Ramos (cell line): ENCODE measurements at regions not wholly inside any gene's neighbourhood (a gene's known extent, or its start where the extent isn't known, plus 50 kb on each side); places are given as distances from the start of the nearest gene placed in this dataset.

Experiments used
- in situ Hi-C: fragments of 300-500 bp; cut with MboI; formaldehyde crosslinking; loops from one replicate; pipeline ENCODE4 v1.14.3; 2022; ENCODE audit warnings: low sequenced_read_pairs; ENCODE audit not compliant: unreplicated experiment

GRCh38 chr11:15817001-15817400 is 539.3 kb downstream of the SOX6 start:
- in situ Hi-C loops = loop anchor here (25.0 kb wide), 1 partner anchor 795 kb away; no protein-coding TSS in a partner anchor

- in situ Hi-C loops = loop anchor here (25.0 kb wide), 1 partner anchor 794 kb away; no protein-coding TSS in a partner anchor
These were observed 538.1 kb downstream of the SOX6 start for GRCh38 chr11:15818132-15818842.

- in situ Hi-C loops = loop anchor here (25.0 kb wide), 1 partner anchor 793 kb away; no protein-coding TSS in a partner anchor
These were observed 536.6 kb downstream of the SOX6 start for GRCh38 chr11:15819679-15820286.

- in situ Hi-C loops = loop anchor here (25.0 kb wide), 1 partner anchor 791 kb away; no protein-coding TSS in a partner anchor
These were observed 534.9 kb downstream of the SOX6 start for GRCh38 chr11:15821451-15821850.

- in situ Hi-C loops = loop anchor here (25.0 kb wide), 1 partner anchor 788 kb away; no protein-coding TSS in a partner anchor
These were observed 532.3 kb downstream of the SOX6 start for GRCh38 chr11:15824060-15824459.

- in situ Hi-C loops = no loop called here
These were observed 530.2 kb downstream of the SOX6 start for GRCh38 chr11:15825976-15826650.

GRCh38 chr11:15826826-15827225 is 529.5 kb downstream of the SOX6 start:
- in situ Hi-C loops = no loop called here

GRCh38 chr11:15828215-15828853 is 528.0 kb downstream of the SOX6 start:
- in situ Hi-C loops = no loop called here

GRCh38 chr11:15829312-15829711 is 527.0 kb downstream of the SOX6 start:
- in situ Hi-C loops = no loop called here

GRCh38 chr11:15830741-15831428 is 525.5 kb downstream of the SOX6 start:
- in situ Hi-C loops = no loop called here

GRCh38 chr11:15835788-15836411 is 520.4 kb downstream of the SOX6 start:
- in situ Hi-C loops = no loop called here

GRCh38 chr11:15836795-15837194 is 519.6 kb downstream of the SOX6 start:
- in situ Hi-C loops = no loop called here

GRCh38 chr11:15837901-15838489 is 518.4 kb downstream of the SOX6 start:
- in situ Hi-C loops = no loop called here

GRCh38 chr11:15839061-15839460 is 517.3 kb downstream of the SOX6 start:
- in situ Hi-C loops = no loop called here

- in situ Hi-C loops = no loop called here
These were observed 515.4 kb downstream of the SOX6 start for GRCh38 chr11:15840966-15841365.

- in situ Hi-C loops = no loop called here
These were observed 514.2 kb downstream of the SOX6 start for GRCh38 chr11:15841931-15842740.

GRCh38 chr11:15843309-15843872 is 513.0 kb downstream of the SOX6 start:
- in situ Hi-C loops = no loop called here

GRCh38 chr11:15845261-15845660 is 511.1 kb downstream of the SOX6 start:
- in situ Hi-C loops = no loop called here
